ENCODE measurements at regions not wholly inside any gene's neighbourhood (a gene's known extent, or its start where the extent isn't known, plus 50 kb on each side); places are given as distances from the start of the nearest gene placed in this dataset.

DNA sequence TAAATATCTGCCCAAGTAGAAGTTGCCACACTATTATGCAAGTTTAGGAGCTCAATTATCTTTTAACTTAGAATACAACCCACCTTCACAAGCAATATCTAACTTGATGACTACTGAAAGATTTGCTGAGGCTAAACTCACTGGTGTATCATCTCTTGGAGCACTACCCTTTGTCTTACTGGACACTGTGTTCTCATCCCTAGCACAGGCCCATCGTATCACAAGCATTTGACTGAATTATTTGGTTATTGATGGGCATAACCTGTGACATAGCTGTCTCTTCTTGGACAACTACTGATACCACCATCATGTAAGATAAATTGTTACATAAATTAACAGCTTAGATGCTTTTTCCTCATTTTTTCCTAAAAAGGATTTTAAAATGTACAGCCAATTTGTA is 216.2 kb upstream of the THBS1 start:
- TF ChIP-seq, protein P1, sequence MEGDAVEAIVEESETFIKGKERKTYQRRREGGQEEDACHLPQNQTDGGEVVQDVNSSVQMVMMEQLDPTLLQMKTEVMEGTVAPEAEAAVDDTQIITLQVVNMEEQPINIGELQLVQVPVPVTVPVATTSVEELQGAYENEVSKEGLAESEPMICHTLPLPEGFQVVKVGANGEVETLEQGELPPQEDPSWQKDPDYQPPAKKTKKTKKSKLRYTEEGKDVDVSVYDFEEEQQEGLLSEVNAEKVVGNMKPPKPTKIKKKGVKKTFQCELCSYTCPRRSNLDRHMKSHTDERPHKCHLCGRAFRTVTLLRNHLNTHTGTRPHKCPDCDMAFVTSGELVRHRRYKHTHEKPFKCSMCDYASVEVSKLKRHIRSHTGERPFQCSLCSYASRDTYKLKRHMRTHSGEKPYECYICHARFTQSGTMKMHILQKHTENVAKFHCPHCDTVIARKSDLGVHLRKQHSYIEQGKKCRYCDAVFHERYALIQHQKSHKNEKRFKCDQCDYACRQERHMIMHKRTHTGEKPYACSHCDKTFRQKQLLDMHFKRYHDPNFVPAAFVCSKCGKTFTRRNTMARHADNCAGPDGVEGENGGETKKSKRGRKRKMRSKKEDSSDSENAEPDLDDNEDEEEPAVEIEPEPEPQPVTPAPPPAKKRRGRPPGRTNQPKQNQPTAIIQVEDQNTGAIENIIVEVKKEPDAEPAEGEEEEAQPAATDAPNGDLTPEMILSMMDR (conservative IDR thresholded peaks at IDR 0.05; ENCODE audit: low read length) = no peak
- no peak for TF ChIP-seq EZH2phosphoT487 (IDR thresholded peaks at IDR 0.05; ENCODE audit: borderline replicate concordance, low read depth, low read length)

All from OCI-LY7 (cell line).